Liver (tissue), 3 donors: ENCODE measurements at regions not wholly inside any gene's neighbourhood (a gene's known extent, or its start where the extent isn't known, plus 50 kb on each side); places are given as distances from the start of the nearest gene placed in this dataset.

Experiments used
- GABPA ChIP-seq, 2 donors: IDR thresholded peaks in 1 of 2; conservative IDR thresholded peaks in 1 of 2; 2 replicates each; pipeline ENCODE4 v1.6.1; 2016; ENCODE audit warnings: antibody characterized with exemption in 2 of 2, mild to moderate bottlenecking in 1 of 2, moderate library complexity in 1 of 2
- HNF4G ChIP-seq: IDR thresholded peaks from 2 replicates; pipeline ENCODE4 v1.6.1; 2016; ENCODE audit warnings: antibody characterized with exemption
- SP1 ChIP-seq: IDR thresholded peaks from 2 replicates; pipeline ENCODE4 v1.6.1; 2018; ENCODE audit warnings: antibody characterized with exemption, mild to moderate bottlenecking
- TAF1 ChIP-seq: conservative IDR thresholded peaks from 2 replicates; pipeline ENCODE4 v1.6.1; 2016; ENCODE audit warnings: antibody characterized with exemption, mild to moderate bottlenecking
- YY1 ChIP-seq: IDR thresholded peaks from 2 replicates; pipeline ENCODE4 v1.6.1; 2016; ENCODE audit warnings: antibody characterized with exemption, mild to moderate bottlenecking
- ZBTB33 ChIP-seq: IDR thresholded peaks from 2 replicates; pipeline ENCODE4 v1.6.1; 2016; ENCODE audit warnings: antibody characterized with exemption
- TF ChIP-seq, protein P1 (sequence below): fragments of 150-350 bp; IDR thresholded peaks from 2 replicates; pipeline ENCODE4 v1.5.1; 2017; ENCODE audit warnings: improper control_type of control experiment, low read depth, low read length; ENCODE audit not compliant: missing input control
- donor health status: healthy.
- donor health status: healthy.

GRCh38 chr14:24726480-24726879 lies 92.5 kb upstream of the GZMB start:
- TF ChIP-seq, protein P1, sequence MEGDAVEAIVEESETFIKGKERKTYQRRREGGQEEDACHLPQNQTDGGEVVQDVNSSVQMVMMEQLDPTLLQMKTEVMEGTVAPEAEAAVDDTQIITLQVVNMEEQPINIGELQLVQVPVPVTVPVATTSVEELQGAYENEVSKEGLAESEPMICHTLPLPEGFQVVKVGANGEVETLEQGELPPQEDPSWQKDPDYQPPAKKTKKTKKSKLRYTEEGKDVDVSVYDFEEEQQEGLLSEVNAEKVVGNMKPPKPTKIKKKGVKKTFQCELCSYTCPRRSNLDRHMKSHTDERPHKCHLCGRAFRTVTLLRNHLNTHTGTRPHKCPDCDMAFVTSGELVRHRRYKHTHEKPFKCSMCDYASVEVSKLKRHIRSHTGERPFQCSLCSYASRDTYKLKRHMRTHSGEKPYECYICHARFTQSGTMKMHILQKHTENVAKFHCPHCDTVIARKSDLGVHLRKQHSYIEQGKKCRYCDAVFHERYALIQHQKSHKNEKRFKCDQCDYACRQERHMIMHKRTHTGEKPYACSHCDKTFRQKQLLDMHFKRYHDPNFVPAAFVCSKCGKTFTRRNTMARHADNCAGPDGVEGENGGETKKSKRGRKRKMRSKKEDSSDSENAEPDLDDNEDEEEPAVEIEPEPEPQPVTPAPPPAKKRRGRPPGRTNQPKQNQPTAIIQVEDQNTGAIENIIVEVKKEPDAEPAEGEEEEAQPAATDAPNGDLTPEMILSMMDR: no peak
- no peak for TF ChIP-seq SP1
- no peak for TF ChIP-seq HNF4G
- TF ChIP-seq ZBTB33: no peak
- no peak for TF ChIP-seq YY1
- TF ChIP-seq TAF1: no peak
- TF ChIP-seq GABPA (IDR thresholded peaks at IDR 0.05 in 1 of 2, conservative IDR thresholded peaks at IDR 0.05 in 1 of 2): no peak
